ENCODE measurements at regions not wholly inside any gene's neighbourhood (a gene's known extent, or its start where the extent isn't known, plus 50 kb on each side); places are given as distances from the start of the nearest gene placed in this dataset.
"Not testable (repeated sequence)": the region's sequence is repeated elsewhere in the genome, so short reads cannot be mapped to it uniquely, and the experiment has no call there.

- DNase-seq (ENCODE audit: low read depth) = no peak
These were observed 764.8 kb downstream of the RNF144A start for GRCh38 chr2:7681881-7682461.

- DNase-seq (ENCODE audit: low read depth) = no peak
These were observed 766.0 kb downstream of the RNF144A start for GRCh38 chr2:7683196-7683595.

GRCh38 chr2:7683708-7684107 is 766.5 kb downstream of the RNF144A start:
- no peak for DNase-seq (ENCODE audit: low read depth)

GRCh38 chr2:7685342-7686015 is 768.3 kb downstream of the RNF144A start:
- DNase-seq (ENCODE audit: low read depth) = no peak

- DNase-seq (ENCODE audit: low read depth) = no peak
These were observed 768.8 kb downstream of the RNF144A start for GRCh38 chr2:7686016-7686385.

GRCh38 chr2:7691961-7692656 is 774.9 kb downstream of the RNF144A start:
- no peak for DNase-seq (ENCODE audit: low read depth)

- DNase-seq (ENCODE audit: low read depth) = no peak
These were observed 775.5 kb downstream of the RNF144A start for GRCh38 chr2:7692657-7693161.

GRCh38 chr2:7693246-7694075 is 776.2 kb downstream of the RNF144A start:
- DNase-seq (ENCODE audit: low read depth) = no peak

GRCh38 chr2:7694076-7694985 is 777.1 kb downstream of the RNF144A start:
- no peak for DNase-seq (ENCODE audit: low read depth)

GRCh38 chr2:7696556-7696955 is 779.3 kb downstream of the RNF144A start:
- not testable (repeated sequence) for DNase-seq (ENCODE audit: low read depth)

GRCh38 chr2:7697052-7697451 is 779.8 kb downstream of the RNF144A start:
- no peak for DNase-seq (ENCODE audit: low read depth)

GRCh38 chr2:7701791-7702190 is 784.6 kb downstream of the RNF144A start:
- no peak for DNase-seq (ENCODE audit: low read depth)

GRCh38 chr2:7703048-7703447 is 785.8 kb downstream of the RNF144A start:
- DNase-seq (ENCODE audit: low read depth) = no peak

- no peak for DNase-seq (ENCODE audit: low read depth)
These were observed 786.4 kb downstream of the RNF144A start for GRCh38 chr2:7703543-7704144.

- no peak for DNase-seq (ENCODE audit: low read depth)
These were observed 787.2 kb downstream of the RNF144A start for GRCh38 chr2:7704296-7704865.

GRCh38 chr2:7706791-7707190 is 789.6 kb downstream of the RNF144A start:
- DNase-seq (ENCODE audit: low read depth) = no peak

GRCh38 chr2:7707723-7708122 is 790.5 kb downstream of the RNF144A start:
- DNase-seq (ENCODE audit: low read depth) = no peak

GRCh38 chr2:7709907-7710306 is 792.7 kb downstream of the RNF144A start:
- no peak for DNase-seq (ENCODE audit: low read depth)

GRCh38 chr2:7711167-7711566 is 794.0 kb downstream of the RNF144A start:
- DNase-seq (ENCODE audit: low read depth) = no peak

- no peak for DNase-seq (ENCODE audit: low read depth)
These were observed 802.7 kb downstream of the RNF144A start for GRCh38 chr2:7719876-7720275.

Data from activated T-cell treated with anti-CD3 and anti-CD28 coated beads for 1 hour (primary cell).